ENCODE measurements at regions not wholly inside any gene's neighbourhood (a gene's known extent, or its start where the extent isn't known, plus 50 kb on each side); places are given as distances from the start of the nearest gene placed in this dataset.
"Not testable (repeated sequence)": the region's sequence is repeated elsewhere in the genome, so short reads cannot be mapped to it uniquely, and the experiment has no call there.

- no peak for DNase-seq (ENCODE audit: low spot score)
Observed at GRCh38 chr9:107836300-107836699, 346.7 kb upstream of the KLF4 start.

- DNase-seq (ENCODE audit: low spot score) = no peak
Observed at GRCh38 chr9:107833295-107833694, 343.7 kb upstream of the KLF4 start.

DNA sequence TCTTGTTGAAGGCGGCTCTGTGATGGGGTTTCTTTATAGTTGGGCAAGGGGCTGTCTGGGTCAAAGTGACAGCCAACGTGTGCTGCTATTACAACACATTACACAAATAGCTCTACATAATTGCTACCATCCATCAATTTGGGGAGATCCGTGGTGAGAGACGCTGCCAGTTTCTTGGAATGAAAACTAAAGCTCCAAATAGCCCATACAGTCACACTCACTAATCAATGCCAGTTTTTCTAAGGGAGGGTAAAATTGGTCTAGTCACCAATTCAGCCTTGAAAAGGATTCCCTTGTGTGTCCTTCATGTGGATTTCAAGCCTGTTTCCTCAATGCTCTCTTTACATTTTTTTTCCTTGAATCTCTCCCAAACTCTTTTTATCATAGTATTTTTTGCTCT lies 343.3 kb upstream of the KLF4 start:
- DNase-seq (ENCODE audit: low spot score) = no peak

DNA sequence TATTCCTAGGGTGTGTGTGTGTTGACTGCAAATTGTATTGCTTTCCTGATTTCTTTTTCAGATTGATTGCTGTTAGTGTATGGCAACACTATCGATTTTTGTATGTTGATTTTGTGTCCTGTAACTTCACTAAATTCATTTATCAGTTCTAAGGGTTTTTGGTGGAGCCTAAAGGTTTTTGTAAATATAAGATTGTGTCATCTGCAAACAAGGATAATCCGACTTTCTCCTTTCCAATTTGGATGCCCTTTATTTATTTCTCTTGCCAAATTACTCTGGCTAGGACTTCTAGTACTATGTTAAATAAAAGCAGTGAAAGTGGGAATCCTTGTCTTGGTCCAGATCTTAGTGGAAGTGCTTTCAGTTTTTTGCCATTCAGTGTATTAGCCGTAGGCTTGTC lies 340.9 kb upstream of the KLF4 start:
- no peak for DNase-seq (ENCODE audit: low spot score)

DNA sequence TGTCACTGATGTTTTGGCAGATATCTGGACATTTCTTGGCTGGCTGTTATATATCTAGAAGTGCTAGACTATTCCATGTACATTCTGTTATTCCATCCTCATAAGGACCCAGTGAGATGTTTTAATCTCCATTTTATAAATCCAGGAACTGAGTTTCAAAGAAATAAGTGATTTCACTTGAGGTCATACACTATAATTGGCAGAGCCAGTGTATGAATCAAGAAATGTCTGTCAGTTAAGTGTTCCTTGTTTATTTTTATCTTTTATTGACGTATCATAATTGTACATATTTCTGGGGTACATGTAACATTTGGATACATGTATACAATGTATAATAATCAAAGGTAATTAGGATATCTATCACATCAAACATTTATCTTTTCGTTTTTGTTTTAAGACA lies 338.3 kb upstream of the KLF4 start:
- no peak for DNase-seq (ENCODE audit: low spot score)

- no peak for DNase-seq (ENCODE audit: low spot score)
Observed at GRCh38 chr9:107827304-107827703, 337.7 kb upstream of the KLF4 start.

DNA sequence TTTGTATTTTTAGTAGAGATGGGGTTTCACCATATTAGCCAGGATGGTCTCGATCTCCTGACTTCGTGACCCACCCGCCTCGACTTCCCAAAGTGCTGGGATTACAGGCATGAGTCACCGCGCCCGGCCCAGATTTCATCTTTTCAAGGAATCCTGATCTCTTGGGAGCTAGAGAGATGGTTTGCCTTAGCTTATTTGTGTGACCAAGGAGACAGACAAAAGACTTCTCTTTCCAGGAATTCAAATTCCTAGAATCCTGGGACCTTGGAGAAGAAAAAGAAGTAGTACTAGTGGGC lies 337.1 kb upstream of the KLF4 start:
- not testable (repeated sequence) for DNase-seq (ENCODE audit: low spot score)

GRCh38 chr9:107824556-107824955 lies 335.0 kb upstream of the KLF4 start:
- no peak for DNase-seq (ENCODE audit: low spot score)

- no peak for DNase-seq (ENCODE audit: low spot score)
Observed at GRCh38 chr9:107819772-107820565, 330.4 kb upstream of the KLF4 start.

GRCh38 chr9:107818503-107818829 lies 328.9 kb upstream of the KLF4 start:
- DNase-seq (ENCODE audit: low spot score) = not testable (repeated sequence)

DNA sequence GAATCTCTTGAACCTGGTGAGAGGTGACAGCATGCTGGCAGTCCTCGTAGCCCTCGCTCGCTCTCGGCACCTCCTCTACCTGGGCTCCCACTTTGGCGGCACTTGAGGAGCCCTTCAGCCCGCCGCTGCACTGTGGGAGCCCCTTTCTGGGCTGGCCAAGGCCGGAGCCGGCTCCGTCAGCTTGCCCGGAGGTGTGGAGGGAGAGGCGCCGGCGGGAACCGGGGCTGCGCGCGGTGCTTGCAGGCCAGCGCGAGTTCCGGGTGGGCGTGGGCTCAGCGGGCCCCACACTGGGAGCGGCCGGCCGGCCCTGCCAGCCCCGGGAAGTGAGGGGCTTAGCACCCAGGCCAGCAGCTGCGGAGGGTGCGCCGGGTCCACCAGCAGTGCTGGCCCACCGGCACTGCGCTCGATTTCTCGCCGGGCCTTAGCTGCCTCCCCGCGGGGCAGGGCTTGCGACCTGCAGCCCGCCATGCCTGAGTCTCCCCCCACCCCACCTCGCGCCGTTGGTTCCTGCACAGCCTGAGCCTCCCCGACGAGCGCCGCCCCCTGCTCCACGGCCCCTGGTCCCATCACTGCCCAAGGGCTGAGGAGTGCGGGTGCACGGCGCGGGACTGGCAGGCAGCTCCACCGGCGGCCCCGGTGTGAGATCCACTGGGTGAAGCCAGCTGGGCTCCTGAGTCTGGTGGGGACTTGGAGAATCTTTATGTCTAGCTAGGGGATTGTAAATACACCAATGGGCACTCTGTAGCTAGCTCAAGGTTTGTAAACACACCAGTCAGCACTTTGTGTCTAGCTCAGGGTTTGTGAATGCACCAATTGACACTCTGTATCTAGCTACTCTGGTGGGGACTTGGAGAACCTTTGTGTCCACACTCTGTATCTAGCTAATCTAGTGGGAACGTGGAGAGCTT lies 328.3 kb upstream of the KLF4 start:
- DNase-seq (ENCODE audit: low spot score) = not testable (repeated sequence)

DNA sequence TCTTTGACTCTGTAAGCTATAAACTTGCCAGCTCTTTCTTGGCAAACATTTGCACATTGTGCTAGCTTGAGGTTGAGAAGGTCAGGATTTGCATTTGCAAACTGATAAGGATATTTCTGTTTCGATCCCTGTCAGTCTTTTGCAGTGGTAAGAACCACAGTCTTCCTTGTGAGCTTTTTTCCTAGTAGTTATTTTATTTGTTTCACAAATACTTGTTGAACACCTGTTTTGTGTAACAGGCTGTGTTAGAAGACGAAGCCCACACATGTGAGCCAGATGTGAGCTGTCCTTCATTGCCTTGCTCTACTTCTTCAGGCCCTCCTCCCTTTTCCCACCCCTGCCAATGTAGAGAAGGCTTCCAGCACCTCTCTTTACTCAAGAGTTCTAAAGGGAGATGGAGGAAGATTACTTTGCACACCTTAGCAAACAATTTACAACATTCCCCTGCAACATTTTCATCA lies 327.0 kb upstream of the KLF4 start:
- no peak for DNase-seq (ENCODE audit: low spot score)

- DNase-seq (ENCODE audit: low spot score) = no peak
Observed at GRCh38 chr9:107815782-107816560, 326.4 kb upstream of the KLF4 start.

GRCh38 chr9:107813287-107813686 lies 323.7 kb upstream of the KLF4 start:
- no peak for DNase-seq (ENCODE audit: low spot score)

DNA sequence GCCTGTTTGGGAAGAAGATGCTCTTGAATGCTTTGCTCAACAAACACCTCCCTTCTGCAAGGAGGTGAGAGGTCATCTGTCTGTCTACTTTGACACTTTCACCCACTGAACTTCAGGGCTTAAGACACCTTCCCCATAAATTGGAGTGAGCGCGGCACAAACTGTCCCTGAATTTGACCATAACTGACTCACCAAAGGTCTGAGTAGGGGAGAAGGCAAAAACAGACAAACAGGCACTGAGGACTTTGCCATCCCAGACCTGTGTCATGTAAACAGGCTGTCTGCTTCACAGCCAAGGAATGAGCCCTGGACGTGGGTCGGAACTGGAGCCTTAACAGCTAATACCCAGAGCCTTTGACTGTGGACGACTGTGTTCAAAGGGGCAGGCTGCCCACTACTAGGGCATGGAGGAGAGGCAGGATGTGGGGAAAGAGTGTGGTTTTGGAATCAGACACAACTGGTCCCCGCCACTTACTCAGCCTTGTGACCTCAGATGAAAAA lies 320.9 kb upstream of the KLF4 start:
- DNase-seq (ENCODE audit: low spot score) = no peak

GRCh38 chr9:107809871-107810460 lies 320.4 kb upstream of the KLF4 start:
- DNase-seq (ENCODE audit: low spot score) = no peak

GRCh38 chr9:107807183-107807582 lies 317.6 kb upstream of the KLF4 start:
- DNase-seq (ENCODE audit: low spot score) = no peak

DNA sequence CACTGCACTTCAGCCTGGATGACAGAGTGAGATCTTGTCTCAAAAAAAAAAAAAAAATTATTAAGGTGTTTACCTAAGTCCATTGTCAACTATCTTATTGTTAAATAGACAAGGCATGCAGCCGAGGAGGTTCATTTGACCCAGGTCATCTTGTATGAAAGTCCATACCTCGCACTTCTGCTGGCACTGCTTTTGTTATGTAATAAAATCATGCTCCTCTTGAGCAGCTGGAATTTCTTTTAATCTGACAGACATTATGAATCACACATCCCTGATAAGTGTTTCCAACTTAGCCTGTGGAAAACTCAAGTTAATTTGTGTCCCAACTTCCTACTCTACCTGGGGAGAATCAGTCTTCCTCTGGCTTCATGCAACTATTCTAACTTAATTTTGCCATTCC lies 315.6 kb upstream of the KLF4 start:
- DNase-seq (ENCODE audit: low spot score) = no peak

DNA sequence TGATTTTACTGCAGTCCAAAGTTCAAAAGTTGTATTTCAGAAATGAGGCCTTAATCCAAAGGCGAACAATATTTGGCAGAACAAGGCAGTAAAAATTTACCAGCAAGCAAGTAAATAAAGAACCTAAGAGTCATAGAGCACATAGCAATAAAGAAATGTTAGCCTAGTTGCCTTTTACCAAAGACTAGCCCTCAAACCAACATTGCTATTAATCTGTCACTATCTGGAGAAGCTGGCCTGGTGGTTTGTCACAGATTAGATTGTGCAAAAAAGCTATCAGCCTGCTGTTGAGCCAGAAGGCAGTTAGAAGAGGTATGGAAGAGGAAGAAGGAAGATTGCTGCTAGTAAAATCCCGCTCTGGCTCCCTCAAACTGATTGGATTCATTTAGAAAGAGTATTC lies 304.7 kb upstream of the KLF4 start:
- DNase-seq (ENCODE audit: low spot score) = peak; percentile 71

DNA sequence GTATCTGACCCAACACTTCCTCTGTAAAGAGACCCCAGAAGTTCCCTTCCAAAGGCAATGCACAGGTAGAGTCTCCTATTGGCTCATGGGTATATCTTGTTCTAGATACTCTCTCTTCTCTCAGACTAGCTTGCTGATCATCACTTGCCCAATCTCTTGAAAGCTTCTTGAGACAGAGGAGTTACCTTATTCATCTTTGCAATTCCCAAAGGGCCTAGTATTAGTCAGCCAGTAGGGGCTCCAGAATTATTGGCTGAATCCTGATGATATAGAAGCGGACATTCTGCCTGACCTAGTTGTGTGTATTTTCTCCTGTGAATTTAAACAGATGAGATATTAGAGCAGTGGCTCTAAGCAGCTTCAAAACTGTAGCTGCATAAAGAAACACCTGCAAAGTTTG lies 304.0 kb upstream of the KLF4 start:
- no peak for DNase-seq (ENCODE audit: low spot score)

GRCh38 chr9:107792596-107792995 lies 303.0 kb upstream of the KLF4 start:
- DNase-seq (ENCODE audit: low spot score) = peak; percentile 8

- DNase-seq (ENCODE audit: low spot score) = no peak
Observed at GRCh38 chr9:107792006-107792405, 302.4 kb upstream of the KLF4 start.
